Natural killer cell (primary cell): ENCODE measurements at regions not wholly inside any gene's neighbourhood (a gene's known extent, or its start where the extent isn't known, plus 50 kb on each side); places are given as distances from the start of the nearest gene placed in this dataset.

Experiments
- ATAC-seq, 3 donors: fragments of 150-1000 bp in 2 of 3; fragments of 200-7000 bp in 1 of 3; cut with Tn5 transposase; 1 replicate in 1 of 3; 2 replicates in 2 of 3; pipeline ENCODE4 v1.10.0; 2021; ENCODE audit warnings: mild to moderate bottlenecking in 2 of 3, moderate library complexity in 2 of 3
- DNase-seq, 2 donors: peaks; one replicate each; pipeline versions ENCODE4 v3.0.0 to v3.0.0-alpha.2; 2013 to 2021; ENCODE audit warnings: mixed read lengths in 1 of 2
- H3K27ac ChIP-seq: one replicate; pipeline ENCODE4 v1.5.1; 2013; ENCODE audit warnings: mild to moderate bottlenecking, low read length
- H3K27me3 ChIP-seq: one replicate; pipeline ENCODE4 v1.6.1; 2013; ENCODE audit warnings: low read length; ENCODE audit not compliant: control insufficient read depth, insufficient read depth
- H3K36me3 ChIP-seq: one replicate; pipeline ENCODE4 v1.6.1; 2013; ENCODE audit warnings: low read length; ENCODE audit not compliant: control insufficient read depth, insufficient read depth
- H3K4me1 ChIP-seq: one replicate; pipeline ENCODE4 v1.6.1; 2013; ENCODE audit warnings: low read length; ENCODE audit not compliant: control insufficient read depth, insufficient read depth
- H3K4me3 ChIP-seq: one replicate; pipeline ENCODE4 v1.5.1; 2013; ENCODE audit warnings: low read length
- H3K9me3 ChIP-seq: one replicate; pipeline ENCODE4 v1.6.1; 2013; ENCODE audit warnings: low read length; ENCODE audit not compliant: control insufficient read depth, insufficient read depth
- H3K27ac Mint-ChIP-seq, 2 donors: one replicate each; pipeline ENCODE4 v1.8.0; 2022; ENCODE audit warnings: mild to moderate bottlenecking in 2 of 2, mixed read lengths in 2 of 2, moderate library complexity in 1 of 2
- H3K27me3 Mint-ChIP-seq, 2 donors: one replicate each; pipeline ENCODE4 v1.8.0; 2022; ENCODE audit warnings: low read depth in 2 of 2, mixed read lengths in 2 of 2
- H3K36me3 Mint-ChIP-seq: one replicate; pipeline ENCODE4 v1.8.0; 2022; ENCODE audit warnings: mixed read lengths
- H3K4me1 Mint-ChIP-seq, 2 donors: one replicate each; pipeline ENCODE4 v1.8.0; 2022; ENCODE audit warnings: mixed read lengths in 2 of 2
- H3K4me3 Mint-ChIP-seq: one replicate; pipeline ENCODE4 v1.8.0; 2022; ENCODE audit warnings: mild to moderate bottlenecking, moderate library complexity, mixed read lengths
- H3K9me3 Mint-ChIP-seq, 2 donors: one replicate each; pipeline ENCODE4 v1.8.0; 2022; ENCODE audit warnings: mixed read lengths in 2 of 2
- CTCF ChIP-seq: fragments of 200-600 bp; IDR thresholded peaks from one replicate; pipeline ENCODE4 v1.8.0; 2022; ENCODE audit warnings: antibody characterized with exemption
- WGBS: methylation state at CpG from one replicate; pipeline ENCODE4 v1.1.7; 2013; ENCODE audit warnings: missing lambda C conversion rate; ENCODE audit not compliant: insufficient coverage; 5-methylcytosine and 5-hydroxymethylcytosine counted together
- intact Hi-C: fragments of 100-400 bp; cut with micrococcal nuclease; formaldehyde crosslinking; loops from one replicate; pipeline ENCODE4 v1.14.2; 2022

- TF ChIP-seq CTCF: no peak
- peaks cover 0 to 6% of the 10 kb centered on the region in 2 donors for H3K9me3 Mint-ChIP-seq
- no peaks in the 10 kb centered on the region for H3K36me3 Mint-ChIP-seq
- H3K4me3 Mint-ChIP-seq: no peak overlapping the region
- ATAC-seq: no peak
- H3K9me3 ChIP-seq: peaks cover 8% of the 10 kb centered on the region
- H3K27me3 Mint-ChIP-seq: peaks cover 0 to 2% of the 10 kb centered on the region in 2 donors
- H3K36me3 ChIP-seq: no peaks in the 10 kb centered on the region
- no peak overlapping the region for H3K27ac Mint-ChIP-seq
- no peaks in the 10 kb centered on the region for H3K27me3 ChIP-seq
- WGBS: 76% methylated on average over 17 of the region's 23 CpGs
- no peaks in the 10 kb centered on the region for H3K4me1 ChIP-seq
- intact Hi-C loops: no loop called here
- H3K27ac ChIP-seq: no peak overlapping the region
- H3K4me1 Mint-ChIP-seq: peaks cover under 1 to 1% of the 10 kb centered on the region in 2 donors
- no peak for DNase-seq
- H3K4me3 ChIP-seq: no peak overlapping the region
These were observed 94.8 kb upstream of the KCNMA1 start for GRCh38 chr10:77732213-77733003.

GRCh38 chr10:77727481-77727880 is 89.9 kb upstream of the KCNMA1 start:
- Histone ChIP-seq H3K4me1 (peaks cover 4% of the 10 kb centered on the region), H3K36me3 (no peaks in the 10 kb centered on the region), H3K27ac (no peak overlapping the region), H3K4me3 (no peak overlapping the region), H3K9me3 (no peaks in the 10 kb centered on the region), H3K27me3 (no peaks in the 10 kb centered on the region)
- H3K27me3 Mint-ChIP-seq: peaks cover 0 to 2% of the 10 kb centered on the region in 2 donors
- no CpG with 5 or more reads among the region's 3 CpGs for WGBS
- H3K27ac Mint-ChIP-seq: no peak overlapping the region
- no peak overlapping the region for H3K4me3 Mint-ChIP-seq
- no peak for TF ChIP-seq CTCF
- H3K4me1 Mint-ChIP-seq: peaks cover 11 to 12% of the 10 kb centered on the region in 2 donors
- no peaks in the 10 kb centered on the region for H3K36me3 Mint-ChIP-seq
- intact Hi-C loops: no loop called here
- no peak for DNase-seq
- ATAC-seq: no peak
- no peaks in the 10 kb centered on the region for H3K9me3 Mint-ChIP-seq

- no peaks in the 10 kb centered on the region for H3K36me3 Mint-ChIP-seq
- H3K9me3 Mint-ChIP-seq: no peaks in the 10 kb centered on the region
- no peak overlapping the region for H3K27ac Mint-ChIP-seq
- H3K4me1 Mint-ChIP-seq: peaks cover 11 to 12% of the 10 kb centered on the region in 2 donors
- no peak for DNase-seq
- no peak overlapping the region for H3K4me3 Mint-ChIP-seq
- peaks cover 0 to 2% of the 10 kb centered on the region in 2 donors for H3K27me3 Mint-ChIP-seq
- intact Hi-C loops: no loop called here
- Histone ChIP-seq H3K9me3 (no peaks in the 10 kb centered on the region), H3K27me3 (no peaks in the 10 kb centered on the region), H3K27ac (no peak overlapping the region), H3K4me1 (peaks cover 4% of the 10 kb centered on the region), H3K36me3 (no peaks in the 10 kb centered on the region), H3K4me3 (no peak overlapping the region)
- WGBS: no CpG with 5 or more reads among the region's 3 CpGs
- peak in 2 of 3 donors; percentile 23 to 39 for ATAC-seq
- TF ChIP-seq CTCF: no peak
These were observed 89.1 kb upstream of the KCNMA1 start for GRCh38 chr10:77726732-77727131.

- TF ChIP-seq CTCF: no peak
- WGBS: 100% methylated on average over 1 of the region's 1 CpG
- Mint-ChIP-seq H3K36me3 (no peaks in the 10 kb centered on the region), H3K9me3 (no peaks in the 10 kb centered on the region), H3K27me3 (peaks cover 0 to 2% of the 10 kb centered on the region in 2 donors), H3K4me3 (no peak overlapping the region), H3K4me1 (peaks cover 11 to 12% of the 10 kb centered on the region in 2 donors), H3K27ac (no peak overlapping the region)
- Histone ChIP-seq H3K9me3 (no peaks in the 10 kb centered on the region), H3K4me3 (no peak overlapping the region), H3K27me3 (no peaks in the 10 kb centered on the region), H3K27ac (no peak overlapping the region), H3K36me3 (no peaks in the 10 kb centered on the region), H3K4me1 (peaks cover 4% of the 10 kb centered on the region)
- DNase-seq (no peak), ATAC-seq (no peak)
- intact Hi-C loops: no loop called here
These were observed 88.7 kb upstream of the KCNMA1 start for GRCh38 chr10:77726301-77726700.
